IMR-90 (cell line): ENCODE measurements at regions not wholly inside any gene's neighbourhood (a gene's known extent, or its start where the extent isn't known, plus 50 kb on each side); places are given as distances from the start of the nearest gene placed in this dataset.
A peak's percentile ranks its signal among the peaks of the same experiment; 100 is the strongest.

Source experiments
- ATAC-seq: fragments of 200-7000 bp; cut with Tn5 transposase; 2 replicates; pipeline ENCODE4 v1.9.1; 2020; ENCODE audit warnings: low read depth, mild to moderate bottlenecking, moderate library complexity
- BruUV-seq: library from RNA; stranded (reverse); fragments of 400-500 nt; replicated peaks from 2 replicates; lab custom pipeline; 2021; lab: Mats Ljungman, UMichigan
- CTCF ChIA-PET: fragments of 300-600 bp; formaldehyde crosslinking; extraction: SDS; loops from one replicate; lab custom pipeline; 2021; ENCODE audit warnings: antibody characterized with exemption; lab: Yijun Ruan, JAX
- POLR2A ChIA-PET: fragments of 300-600 bp; sonication (Branson Sonifier 250); formaldehyde crosslinking; loops from one replicate; lab custom pipeline; 2022; ENCODE audit warnings: antibody characterized with exemption; ENCODE audit not compliant: unreplicated experiment; lab: Charles Lee
- DNase-seq: peaks from one replicate; pipeline ENCODE4 v3.0.0; 2013
- H2AFZ ChIP-seq: replicated peaks from 2 replicates; pipeline ENCODE3; 2013; ENCODE audit warnings: low read length, mild to moderate bottlenecking; ENCODE audit not compliant: poor library complexity
- H2AK5ac ChIP-seq: 2 replicates; pipeline ENCODE4 v1.6.1; 2013; ENCODE audit warnings: low read depth, low read length, inconsistent platforms
- H2AK9ac ChIP-seq: replicated peaks from 2 replicates; pipeline ENCODE3; 2013; ENCODE audit warnings: mild to moderate bottlenecking, low read depth, low read length, moderate library complexity; ENCODE audit not compliant: poor library complexity
- H2BK120ac ChIP-seq: 2 replicates; pipeline ENCODE4 v1.6.1; 2013; ENCODE audit warnings: low read depth, low read length, inconsistent platforms
- H2BK15ac ChIP-seq: 3 replicates; pipeline ENCODE4 v1.6.1; 2013; ENCODE audit warnings: low read depth, low read length, inconsistent platforms
- H2BK20ac ChIP-seq: 2 replicates; pipeline ENCODE4 v1.6.1; 2013; ENCODE audit warnings: low read depth, mild to moderate bottlenecking, inconsistent platforms, low read length, moderate library complexity
- H2BK5ac ChIP-seq: 2 replicates; pipeline ENCODE4 v1.6.1; 2013; ENCODE audit warnings: mild to moderate bottlenecking, low read depth, low read length, inconsistent platforms; ENCODE audit not compliant: poor library complexity, severe bottlenecking
- H3K14ac ChIP-seq: replicated peaks from 2 replicates; pipeline ENCODE4 v1.6.1; 2013; ENCODE audit warnings: low read depth, low read length, inconsistent platforms
- H3K18ac ChIP-seq: 2 replicates; pipeline ENCODE4 v1.6.1; 2013; ENCODE audit warnings: low read depth, low read length, control low read depth
- H3K23ac ChIP-seq: 2 replicates; pipeline ENCODE4 v1.6.1; 2013; ENCODE audit warnings: low read depth, low read length, inconsistent platforms
- H3K27ac ChIP-seq: 2 replicates; pipeline ENCODE4 v1.5.1; 2013; ENCODE audit warnings: mild to moderate bottlenecking, control low read depth, low read length; ENCODE audit not compliant: insufficient read depth
- H3K27me3 ChIP-seq: 2 replicates; pipeline ENCODE4 v1.6.1; 2013; ENCODE audit warnings: low read length; ENCODE audit not compliant: control insufficient read depth, insufficient read depth
- H3K36me3 ChIP-seq: 2 replicates; pipeline ENCODE4 v1.6.1; 2013; ENCODE audit warnings: low read length, mixed read lengths; ENCODE audit not compliant: control insufficient read depth, insufficient read depth
- H3K4ac ChIP-seq: 2 replicates; pipeline ENCODE4 v1.6.1; 2013; ENCODE audit warnings: low read depth, low read length, inconsistent platforms
- H3K4me1 ChIP-seq: 2 replicates; pipeline ENCODE4 v1.6.1; 2013; ENCODE audit warnings: low read length, mixed read lengths; ENCODE audit not compliant: control insufficient read depth, insufficient read depth
- H3K4me2 ChIP-seq: 2 replicates; pipeline ENCODE4 v1.6.1; 2013; ENCODE audit warnings: low read depth, mild to moderate bottlenecking, control low read depth, low read length, moderate library complexity
- H3K4me3 ChIP-seq: 2 replicates; pipeline ENCODE4 v1.5.1; 2013; ENCODE audit warnings: low read depth, mild to moderate bottlenecking, control low read depth, low read length, moderate library complexity; ENCODE audit not compliant: insufficient read depth
- H3K56ac ChIP-seq: 2 replicates; pipeline ENCODE4 v1.6.1; 2013; ENCODE audit warnings: low read length, inconsistent platforms; ENCODE audit not compliant: insufficient read depth; ENCODE audit errors: extremely low read depth
- H3K79me1 ChIP-seq, 2 experiments: 2 replicates each; pipeline ENCODE4 v1.6.1; 2013; ENCODE audit warnings: low read length in 2 of 2, inconsistent platforms in 1 of 2, low read depth in 1 of 2
- H3K9ac ChIP-seq: 2 replicates; pipeline ENCODE4 v1.6.1; 2013; ENCODE audit warnings: low read depth, low read length, control low read depth
- H3K9me1 ChIP-seq: 2 replicates; pipeline ENCODE4 v1.6.1; 2013; ENCODE audit warnings: low read length, inconsistent platforms; ENCODE audit not compliant: insufficient read depth
- H3K9me3 ChIP-seq: 2 replicates; pipeline ENCODE4 v1.6.1; 2013; ENCODE audit warnings: low read length; ENCODE audit not compliant: control insufficient read depth, insufficient read depth
- H4K20me1 ChIP-seq: 2 replicates; pipeline ENCODE4 v1.6.1; 2013; ENCODE audit warnings: low read length, inconsistent platforms; ENCODE audit not compliant: insufficient read depth
- H4K5ac ChIP-seq: 2 replicates; pipeline ENCODE4 v1.6.1; 2013; ENCODE audit warnings: mild to moderate bottlenecking, low read depth, low read length, control low read depth
- H4K8ac ChIP-seq, 2 experiments: 2 replicates each; pipeline ENCODE4 v1.6.1; 2013; ENCODE audit warnings: low read depth in 2 of 2, low read length in 2 of 2, control low read depth in 1 of 2, inconsistent platforms in 1 of 2
- H4K91ac ChIP-seq: 2 replicates; pipeline ENCODE4 v1.6.1; 2013; ENCODE audit warnings: low read depth, low read length, inconsistent platforms; ENCODE audit not compliant: insufficient read depth
- BHLHE40 ChIP-seq: fragments of 150-350 bp; IDR thresholded peaks from 2 replicates; pipeline ENCODE4 v1.6.1; 2016; ENCODE audit warnings: mild to moderate bottlenecking, low read depth, low read length
- CEBPB ChIP-seq: IDR thresholded peaks from 2 replicates; pipeline ENCODE4 v1.6.1; 2012; ENCODE audit warnings: low read depth, low read length, improper control_type of control experiment
- CHD1 ChIP-seq: IDR thresholded peaks from 2 replicates; pipeline ENCODE4 v1.6.1; 2012; ENCODE audit warnings: low read depth, low read length, improper control_type of control experiment
- FOS ChIP-seq: fragments of 150-350 bp; IDR thresholded peaks from 2 replicates; pipeline ENCODE4 v1.6.1; 2016; ENCODE audit warnings: low read depth, low read length
- MAFK ChIP-seq: IDR thresholded peaks from 2 replicates; pipeline ENCODE4 v1.6.1; 2012; ENCODE audit warnings: low read depth, low read length, improper control_type of control experiment
- MXI1 ChIP-seq: IDR thresholded peaks from 2 replicates; pipeline ENCODE4 v1.6.1; 2012; ENCODE audit warnings: low read depth, mild to moderate bottlenecking, low read length, moderate library complexity, borderline replicate concordance
- NFE2L2 ChIP-seq: fragments of 150-350 bp; IDR thresholded peaks from 2 replicates; pipeline ENCODE4 v1.6.1; 2016; ENCODE audit warnings: low read depth, mild to moderate bottlenecking, low read length
- POLR2A ChIP-seq: IDR thresholded peaks from 2 replicates; pipeline ENCODE4 v1.6.1; 2012; ENCODE audit warnings: mild to moderate bottlenecking, low read depth, low read length
- RAD21 ChIP-seq: IDR thresholded peaks from 2 replicates; pipeline ENCODE4 v1.6.1; 2012; ENCODE audit warnings: low read length, improper control_type of control experiment
- RCOR1 ChIP-seq: IDR thresholded peaks from 2 replicates; pipeline ENCODE4 v1.6.1; 2012; ENCODE audit warnings: mild to moderate bottlenecking, low read length, improper control_type of control experiment; ENCODE audit not compliant: insufficient replicate concordance
- RFX5 ChIP-seq: IDR thresholded peaks from 2 replicates; pipeline ENCODE4 v1.8.0; 2012; ENCODE audit warnings: low read depth, mild to moderate bottlenecking, low read length, moderate library complexity
- SMC3 ChIP-seq: fragments of 150-350 bp; IDR thresholded peaks from 2 replicates; pipeline ENCODE4 v1.6.1; 2016; ENCODE audit warnings: low read depth, mild to moderate bottlenecking, antibody characterized with exemption, low read length, moderate library complexity
- WGBS, 2 experiments: methylation state at CpG; one replicate each; pipeline versions ENCODE4 v1.1.5 to v1.1.7; 2013; ENCODE audit warnings: missing lambda C conversion rate in 2 of 2; ENCODE audit not compliant: insufficient read length in 1 of 2; ENCODE audit errors: extremely low coverage in 2 of 2; 5-methylcytosine and 5-hydroxymethylcytosine counted together
- dilution Hi-C: fragments of 300-500 bp; cut with HindIII; formaldehyde crosslinking; loops from one replicate; pipeline ENCODE4 v1.14.3; 2018; ENCODE audit warnings: low sequenced_read_pairs; ENCODE audit not compliant: unreplicated experiment
- in situ Hi-C: fragments of 300-500 bp; cut with MboI; formaldehyde crosslinking; loops from 3 replicates; pipeline ENCODE4 v1.14.3; 2019; ENCODE audit warnings: low sequenced_read_pairs, inconsistent platforms, mixed read lengths
- intact Hi-C: fragments of 100-400 bp; cut with micrococcal nuclease; formaldehyde crosslinking; loops from 2 replicates; pipeline ENCODE4 v1.10.0; 2022
- TF ChIP-seq, protein P1 (sequence below): conservative IDR thresholded peaks from 2 replicates; pipeline ENCODE4 v1.5.1; 2012; ENCODE audit warnings: mild to moderate bottlenecking, low read depth, low read length, improper control_type of control experiment

DNA sequence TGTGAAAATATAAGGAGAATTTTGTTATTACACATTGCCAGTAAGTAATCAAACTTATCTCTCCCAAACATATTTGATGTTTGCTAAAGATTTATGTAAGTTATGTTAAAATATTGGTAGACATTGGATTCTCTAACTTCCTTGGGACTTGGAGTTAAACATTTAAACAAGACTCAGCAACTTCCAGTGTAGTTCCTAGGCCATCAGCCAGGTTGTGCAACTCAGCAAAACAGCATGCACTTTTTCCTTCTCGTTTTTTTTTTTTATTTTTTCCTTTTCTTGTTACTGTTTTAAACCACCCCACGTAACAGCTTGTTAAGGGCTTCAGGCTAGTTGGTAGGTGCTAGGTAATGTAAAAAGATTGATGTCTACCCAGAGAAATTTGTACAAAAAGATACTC, 510.4 kb downstream of the ANKRD50 start:
- no peak overlapping the region for H3K27ac ChIP-seq
- intact Hi-C loops = no loop called here
- H3K27me3 ChIP-seq = no peaks in the 10 kb centered on the region
- H2AK5ac ChIP-seq = no peak overlapping the region
- H2BK20ac ChIP-seq = no peak overlapping the region
- no peak overlapping the region for H3K9ac ChIP-seq
- H4K8ac ChIP-seq = no peak overlapping the region; a peak in 1 of 4 replicates
- no peak overlapping the region for H2BK5ac ChIP-seq
- DNase-seq (peak; percentile 50), ATAC-seq (peak; percentile 30; the same call in 1 of the 2 replicates)
- H3K18ac ChIP-seq = no peak overlapping the region
- H3K4me1 ChIP-seq = peaks cover 8% of the 10 kb centered on the region
- peak; percentile 62 for TF ChIP-seq MAFK
- TF ChIP-seq BHLHE40 = no peak
- no peak for TF ChIP-seq RAD21
- TF ChIP-seq RFX5 = no peak
- no peak for TF ChIP-seq POLR2A
- TF ChIP-seq CEBPB = peak; percentile 65
- TF ChIP-seq CHD1 = no peak
- no peak for TF ChIP-seq RCOR1
- TF ChIP-seq SMC3 = no peak
- no peak for TF ChIP-seq FOS
- TF ChIP-seq, protein P1, sequence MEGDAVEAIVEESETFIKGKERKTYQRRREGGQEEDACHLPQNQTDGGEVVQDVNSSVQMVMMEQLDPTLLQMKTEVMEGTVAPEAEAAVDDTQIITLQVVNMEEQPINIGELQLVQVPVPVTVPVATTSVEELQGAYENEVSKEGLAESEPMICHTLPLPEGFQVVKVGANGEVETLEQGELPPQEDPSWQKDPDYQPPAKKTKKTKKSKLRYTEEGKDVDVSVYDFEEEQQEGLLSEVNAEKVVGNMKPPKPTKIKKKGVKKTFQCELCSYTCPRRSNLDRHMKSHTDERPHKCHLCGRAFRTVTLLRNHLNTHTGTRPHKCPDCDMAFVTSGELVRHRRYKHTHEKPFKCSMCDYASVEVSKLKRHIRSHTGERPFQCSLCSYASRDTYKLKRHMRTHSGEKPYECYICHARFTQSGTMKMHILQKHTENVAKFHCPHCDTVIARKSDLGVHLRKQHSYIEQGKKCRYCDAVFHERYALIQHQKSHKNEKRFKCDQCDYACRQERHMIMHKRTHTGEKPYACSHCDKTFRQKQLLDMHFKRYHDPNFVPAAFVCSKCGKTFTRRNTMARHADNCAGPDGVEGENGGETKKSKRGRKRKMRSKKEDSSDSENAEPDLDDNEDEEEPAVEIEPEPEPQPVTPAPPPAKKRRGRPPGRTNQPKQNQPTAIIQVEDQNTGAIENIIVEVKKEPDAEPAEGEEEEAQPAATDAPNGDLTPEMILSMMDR = no peak
- TF ChIP-seq MXI1 = no peak
- TF ChIP-seq NFE2L2 = no peak
- H3K14ac ChIP-seq = no peak overlapping the region
- in situ Hi-C loops = no loop called here
- no peaks in the 10 kb centered on the region for H3K9me1 ChIP-seq
- no peak overlapping the region for H3K23ac ChIP-seq
- ChIA-PET POLR2A (no interaction called here), CTCF (no interaction called here)
- no peaks in the 10 kb centered on the region for H3K79me1 ChIP-seq
- 0 out of 2 replicates have a peak overlapping the region, but pooled peaks have one; percentile 32 for H3K4ac ChIP-seq
- H4K5ac ChIP-seq = no peak overlapping the region
- H2AFZ ChIP-seq = no peak overlapping the region
- H4K91ac ChIP-seq = no peak overlapping the region
- H3K4me3 ChIP-seq = no peak overlapping the region
- H2BK120ac ChIP-seq = no peak overlapping the region
- H4K20me1 ChIP-seq = no peaks in the 10 kb centered on the region
- no peaks in the 10 kb centered on the region for H3K36me3 ChIP-seq
- dilution Hi-C loops = no loop called here
- H3K56ac ChIP-seq = no peak overlapping the region
- WGBS, 2 experiments = no CpG with 5 or more reads among the region's 2 CpGs
- H2BK15ac ChIP-seq = no peak overlapping the region
- H3K4me2 ChIP-seq = no peak overlapping the region
- no peak overlapping the region for H2AK9ac ChIP-seq
- BruUV-seq = no TSS peak
- H3K9me3 ChIP-seq = no peaks in the 10 kb centered on the region
